ENCODE measurements at regions not wholly inside any gene's neighbourhood (a gene's known extent, or its start where the extent isn't known, plus 50 kb on each side); places are given as distances from the start of the nearest gene placed in this dataset.
"Not testable (repeated sequence)": the region's sequence is repeated elsewhere in the genome, so short reads cannot be mapped to it uniquely, and the experiment has no call there.

DNA sequence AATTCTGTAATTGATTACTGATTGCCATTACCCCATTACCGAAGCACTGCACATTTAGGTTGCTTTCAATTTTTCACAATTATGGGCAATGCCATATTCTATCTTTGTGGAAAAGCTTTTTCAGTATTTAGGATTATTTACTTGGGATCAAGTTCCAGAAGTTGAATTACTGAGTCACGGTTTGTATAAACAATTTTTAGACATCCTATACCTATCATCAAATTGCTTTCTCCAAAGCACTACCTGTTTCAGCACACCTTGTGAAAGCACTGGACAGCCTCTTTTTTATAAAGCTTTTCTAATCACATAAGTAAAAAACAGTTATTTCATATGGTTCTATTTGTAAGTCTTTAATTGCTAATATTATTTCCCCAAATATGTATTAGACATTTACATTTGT lies 221.5 kb upstream of the CAND1 start:
- no peak for DNase-seq

DNA sequence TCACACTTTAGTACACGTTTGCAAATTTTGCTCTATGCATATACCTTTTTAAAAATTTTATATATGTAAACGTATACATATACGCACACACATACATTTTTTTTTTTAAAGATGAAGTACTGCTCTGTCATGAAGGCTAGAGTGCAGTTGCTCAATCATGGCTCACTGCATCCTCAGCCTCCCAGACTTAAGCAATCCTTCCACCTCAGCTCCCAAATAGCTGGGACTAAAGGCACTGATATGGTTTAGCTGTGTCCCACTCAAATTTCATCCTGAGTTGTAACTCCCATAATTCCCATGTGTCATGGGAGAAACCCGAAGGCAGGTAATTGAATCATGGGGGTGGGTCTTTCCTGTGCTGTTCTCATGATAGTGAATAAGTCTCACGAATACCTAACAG lies 220.8 kb upstream of the CAND1 start:
- DNase-seq, result no peak

DNA sequence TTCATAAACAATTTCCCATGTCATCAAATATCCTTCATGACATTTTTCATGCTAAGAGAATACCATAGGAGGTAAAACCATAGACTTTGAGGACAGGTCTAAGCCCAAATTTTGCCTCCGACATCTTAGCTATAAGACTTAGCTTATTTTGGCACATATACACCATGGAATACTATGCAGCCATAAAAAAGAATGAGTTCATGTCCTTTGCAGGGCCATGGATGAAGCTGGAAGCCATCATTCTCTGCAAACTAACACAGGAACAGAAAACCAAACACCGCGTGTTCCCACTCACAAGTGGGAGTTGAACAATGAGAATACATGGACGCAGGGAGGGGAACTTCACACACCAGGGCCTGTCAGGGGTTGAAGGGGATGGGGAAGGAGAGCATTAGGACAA lies 220.0 kb upstream of the CAND1 start:
- not testable (repeated sequence) for DNase-seq

DNA sequence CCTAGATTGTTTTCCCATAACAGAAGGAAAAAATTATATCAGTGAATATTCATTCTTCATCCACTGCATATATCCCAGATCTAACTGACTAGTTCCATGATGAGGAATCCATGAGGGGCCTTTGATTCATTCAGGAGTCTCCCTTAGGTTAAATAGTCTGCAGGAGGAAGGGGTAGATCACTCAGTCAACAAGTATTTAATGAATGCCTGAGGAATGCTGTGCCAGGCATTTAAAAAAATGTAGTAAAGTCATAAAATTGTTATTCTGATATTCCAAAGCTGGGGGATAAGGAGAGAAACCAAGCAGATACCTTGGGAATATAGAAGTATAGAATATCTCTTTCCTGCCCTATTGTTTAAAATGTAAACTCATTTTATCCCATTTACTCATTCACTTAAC lies 216.2 kb upstream of the CAND1 start:
- DNase-seq, result no peak

DNA sequence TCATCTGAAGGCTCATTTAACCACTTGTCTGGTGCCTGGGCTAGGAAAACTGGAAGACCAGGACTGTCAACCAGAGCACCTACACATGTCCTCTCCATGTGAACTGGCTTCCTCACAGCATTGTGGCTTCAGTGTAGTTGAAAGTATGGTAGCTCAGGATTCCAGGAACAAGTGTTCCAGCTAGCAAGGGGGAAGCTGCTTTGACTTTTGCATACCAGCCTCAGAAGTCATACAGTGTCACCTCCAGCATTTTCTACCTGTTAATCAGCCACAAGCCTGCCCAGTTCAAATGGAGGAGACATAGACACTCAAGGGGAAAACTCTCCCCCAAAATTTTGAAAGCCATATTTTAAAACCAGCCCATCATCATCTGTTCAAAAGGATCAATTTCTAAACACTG lies 212.8 kb upstream of the CAND1 start:
- no peak for DNase-seq

DNA sequence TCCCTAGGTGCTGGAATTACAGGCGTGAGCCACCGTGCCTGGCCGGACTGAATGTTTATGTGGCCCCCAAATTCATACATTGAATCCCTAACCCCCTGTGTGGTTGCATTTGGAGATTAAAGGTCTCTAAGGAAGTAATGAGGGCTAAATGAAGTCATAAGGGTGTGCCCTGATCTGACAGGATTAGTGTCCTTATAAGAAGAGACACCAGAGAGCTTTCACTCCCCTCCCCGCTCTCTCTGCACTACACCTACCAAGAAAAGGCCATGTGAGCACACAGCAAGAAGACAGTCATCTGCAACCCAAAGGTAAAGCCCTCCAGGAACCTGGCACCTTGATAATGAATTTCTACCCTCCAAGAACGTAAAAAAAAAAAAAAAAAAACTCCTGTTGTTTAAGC lies 212.1 kb upstream of the CAND1 start:
- no peak for DNase-seq

DNA sequence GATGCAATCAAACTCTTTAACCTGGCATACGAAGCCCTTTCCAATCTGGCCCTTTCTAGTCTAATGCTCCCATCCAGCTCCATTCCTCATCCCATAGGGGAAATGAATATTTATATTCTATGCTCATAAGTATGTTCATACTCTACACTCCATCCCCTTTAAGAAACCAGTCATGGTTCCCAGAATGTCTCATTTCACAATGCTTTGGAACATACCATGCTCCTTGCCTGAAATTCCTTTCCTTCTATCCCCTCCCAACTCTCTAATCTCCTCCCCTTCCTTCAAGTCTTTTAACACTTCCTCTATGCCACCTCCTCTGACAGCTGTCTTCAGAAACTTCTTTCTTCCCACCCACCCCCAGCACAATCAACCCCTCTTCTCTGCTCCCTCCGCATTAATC lies 207.0 kb upstream of the CAND1 start:
- DNase-seq, result no peak

DNA sequence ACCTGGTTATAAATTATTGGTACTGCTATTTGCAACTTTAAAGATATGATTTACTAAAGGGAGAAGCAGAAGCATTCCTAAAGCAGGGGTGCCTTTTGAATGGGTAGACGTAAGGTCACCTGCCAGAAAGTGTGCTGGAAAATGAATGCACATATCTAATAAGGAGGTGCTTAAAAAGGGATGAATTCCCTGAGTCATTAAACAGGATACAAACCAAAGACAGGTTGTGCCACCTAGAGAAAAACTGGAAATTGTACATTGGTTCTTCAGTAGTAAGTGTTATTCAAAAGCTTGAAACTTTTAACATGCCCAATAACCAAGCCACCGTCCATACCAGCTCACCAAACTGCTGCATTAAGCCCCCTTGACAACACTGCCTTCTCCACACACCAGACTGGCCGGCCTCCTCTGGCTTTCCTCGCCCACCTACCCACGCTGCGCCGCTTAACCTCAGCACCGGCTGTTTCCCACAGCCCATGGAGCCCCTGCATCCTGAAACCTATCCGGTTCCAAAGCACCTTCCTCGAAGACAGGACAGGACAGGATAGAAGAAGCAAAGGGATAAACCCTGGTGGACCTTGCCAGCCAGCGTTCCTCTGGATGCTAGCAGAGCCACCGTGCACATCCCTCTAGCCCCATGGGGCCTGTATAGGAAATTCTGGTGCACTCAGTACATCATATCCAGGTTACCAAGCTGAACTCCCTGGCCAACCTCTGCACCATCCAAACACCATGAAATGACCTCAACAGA lies 201.5 kb upstream of the CAND1 start:
- peak in 1 of 6 experiments; percentile 15 for DNase-seq

DNA sequence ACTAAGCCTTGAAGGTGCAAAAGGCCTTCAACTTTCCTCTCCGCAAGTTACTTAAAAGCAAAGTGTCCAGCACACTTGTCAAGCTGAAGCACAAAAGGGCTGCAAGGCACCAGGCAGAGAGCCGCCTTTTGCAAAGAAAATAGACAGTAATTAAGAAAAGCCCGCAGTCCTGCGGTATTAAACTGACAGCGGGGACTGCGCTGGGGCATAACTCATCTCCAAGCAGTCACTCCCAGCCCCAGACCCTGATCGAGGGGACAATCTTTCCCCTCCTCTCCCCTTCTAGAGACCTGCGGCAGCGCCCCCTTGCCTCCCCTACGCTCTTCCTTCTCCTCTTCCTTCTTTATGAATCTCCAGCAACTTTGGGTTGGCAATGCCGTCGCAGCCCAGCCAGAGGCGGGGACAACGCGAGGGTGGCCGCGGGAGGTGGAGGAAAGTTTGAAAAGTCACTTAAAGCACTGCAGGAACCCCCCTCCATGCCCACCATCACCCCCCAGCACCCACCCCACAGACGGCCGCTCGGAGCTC lies 200.9 kb upstream of the CAND1 start:
- DNase-seq, result peak in 2 of 6 experiments; percentile 27 to 43

DNA sequence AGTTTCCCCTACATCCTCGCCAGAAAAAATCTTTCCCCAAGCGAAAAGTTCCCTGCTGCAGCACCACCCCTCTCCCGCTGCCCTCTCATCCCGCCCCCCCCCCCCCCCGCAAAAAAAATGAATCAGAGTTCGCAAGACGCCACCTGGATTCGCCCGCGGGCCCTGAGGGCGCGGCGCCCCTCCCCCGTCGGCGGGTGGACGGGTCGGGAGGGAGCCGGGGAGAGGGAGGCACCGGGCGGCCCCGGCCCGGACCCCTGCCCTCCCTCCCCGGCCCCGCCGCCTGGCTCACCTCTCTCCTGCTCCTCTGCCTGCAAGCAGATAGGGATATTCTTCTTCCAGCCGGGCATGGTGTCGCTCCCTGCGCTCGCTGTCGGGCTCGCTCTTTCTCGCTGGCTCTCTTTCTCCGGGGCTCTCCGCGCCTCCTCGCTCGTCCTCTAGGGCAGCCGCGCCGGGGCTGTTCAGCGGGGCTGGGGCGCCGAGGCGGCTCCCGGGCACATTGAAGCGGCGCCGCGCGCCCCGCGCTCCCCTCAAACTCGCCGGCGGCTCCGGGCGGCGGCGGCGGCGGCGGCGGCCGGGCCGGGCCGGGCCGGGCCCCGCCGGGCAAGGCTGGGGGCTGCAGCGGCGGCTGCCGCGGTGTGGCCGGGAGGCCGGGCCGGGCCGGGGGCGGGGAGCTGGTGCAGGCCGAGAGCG lies 200.3 kb upstream of the CAND1 start:
- peak in 5 of 6 experiments; percentile 3 to 47 (median 30) for DNase-seq

DNA sequence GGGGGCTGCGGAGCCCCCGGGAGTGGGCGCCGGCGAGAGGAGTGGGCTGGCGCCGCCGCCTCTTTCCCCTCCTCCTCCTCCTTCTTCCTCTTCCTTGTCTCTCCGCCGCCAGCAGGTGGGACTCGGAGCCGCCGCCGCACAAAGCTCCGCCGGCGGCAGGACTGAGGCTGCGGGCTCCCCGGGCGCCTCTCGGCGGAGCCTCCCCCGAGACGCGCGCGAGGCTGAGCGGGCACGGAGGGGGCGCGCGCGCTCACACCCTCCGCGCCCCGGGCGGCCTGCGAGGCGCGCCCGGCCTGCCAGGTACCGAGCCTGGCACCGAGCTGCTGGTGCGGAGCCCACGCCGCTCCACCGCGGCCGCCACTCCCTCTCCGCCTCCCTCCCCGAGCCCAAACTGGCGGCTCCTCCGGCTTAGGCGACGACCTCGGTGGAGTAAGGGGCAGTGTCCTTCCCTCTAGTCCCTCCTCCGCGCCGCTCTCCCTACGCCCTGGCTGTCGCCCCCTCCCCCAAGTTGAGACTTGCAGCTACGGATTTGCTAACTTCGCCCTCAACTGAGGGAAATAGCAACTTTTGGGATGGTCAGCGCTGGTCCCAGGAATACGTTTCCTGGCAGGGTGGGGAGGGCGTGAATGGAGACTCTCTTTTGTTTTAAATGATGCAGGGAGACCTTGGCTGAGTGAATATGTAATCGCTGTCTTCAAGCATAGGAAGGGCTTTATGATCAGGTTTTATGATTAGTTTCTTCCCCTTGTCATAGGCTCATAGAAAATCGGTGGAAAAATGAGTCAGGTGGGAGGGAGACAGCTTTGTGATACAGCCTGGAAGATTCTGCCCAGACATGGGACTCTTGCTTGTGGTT lies 199.5 kb upstream of the CAND1 start:
- peak; percentile 6 to 46 (median 24) for DNase-seq

DNA sequence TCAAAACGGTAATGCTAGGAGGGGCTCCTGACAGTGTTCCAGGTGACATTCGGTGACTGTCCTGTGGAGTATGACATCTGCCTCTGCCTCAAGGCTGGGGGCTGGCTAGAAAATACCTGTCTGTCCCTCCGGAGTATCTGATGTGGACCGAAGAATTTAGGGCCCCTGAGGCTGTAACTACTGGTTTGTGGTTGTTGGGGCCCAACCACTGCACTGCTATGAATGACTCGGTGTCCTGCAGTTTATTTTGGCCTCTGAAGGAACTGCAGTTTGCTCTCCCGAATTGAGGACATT lies 198.9 kb upstream of the CAND1 start:
- no peak for DNase-seq

DNA sequence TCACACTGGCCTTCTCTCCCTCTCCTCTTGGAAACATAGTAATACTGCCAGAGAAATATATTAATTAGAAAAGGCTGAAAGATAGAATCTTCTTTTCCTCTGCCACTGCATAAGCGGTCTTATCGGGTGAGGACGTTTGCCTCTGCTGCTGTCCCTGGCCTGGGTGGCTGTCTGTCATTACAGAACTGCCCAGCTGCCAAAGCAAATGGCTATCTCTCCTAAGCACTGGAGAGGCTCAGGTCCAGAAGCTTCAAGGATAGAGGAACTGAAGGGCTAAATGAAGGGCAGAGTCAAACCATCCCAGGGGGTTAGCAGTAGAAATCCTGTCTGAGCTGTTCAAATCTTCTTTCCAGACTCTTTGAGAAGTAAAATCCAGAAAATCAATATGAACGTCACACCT lies 198.6 kb upstream of the CAND1 start:
- no peak for DNase-seq

DNA sequence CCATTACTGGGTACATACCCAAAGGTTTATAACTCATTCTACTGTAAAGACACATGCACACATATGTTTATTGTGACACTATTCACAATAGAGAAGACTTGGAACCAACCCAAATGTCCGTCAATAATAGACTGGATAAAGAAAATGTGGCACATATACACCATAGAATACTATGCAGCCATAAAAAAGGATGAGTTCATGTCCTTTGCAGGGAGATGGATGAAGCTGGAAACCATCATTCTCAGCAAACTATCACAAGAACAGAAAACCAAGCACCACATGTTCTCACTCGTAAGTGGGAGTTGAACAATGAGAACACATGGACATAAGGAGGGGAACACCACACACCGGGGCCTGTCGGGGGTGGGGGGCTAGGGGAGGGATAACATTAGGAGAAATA lies 196.9 kb upstream of the CAND1 start:
- DNase-seq, result not testable (repeated sequence)

DNA sequence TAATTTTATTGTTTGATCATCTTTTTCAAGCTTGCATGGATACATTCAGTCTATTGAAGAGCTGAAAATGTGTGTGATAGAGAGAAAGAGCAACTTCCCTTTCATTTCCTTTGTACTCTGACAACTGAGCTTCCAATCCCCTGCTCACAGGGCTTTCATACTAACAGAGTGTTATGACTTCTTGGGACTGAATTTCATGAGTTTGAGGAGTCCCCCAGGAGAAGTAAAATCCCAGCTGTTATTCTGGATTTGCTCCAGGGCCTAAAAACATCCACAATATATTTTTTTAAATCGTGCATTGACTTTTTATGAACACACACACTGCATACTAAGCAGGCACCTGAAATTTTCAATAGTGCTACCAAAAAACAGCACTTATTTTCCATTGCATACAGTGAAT lies 195.8 kb upstream of the CAND1 start:
- DNase-seq, result no peak

DNA sequence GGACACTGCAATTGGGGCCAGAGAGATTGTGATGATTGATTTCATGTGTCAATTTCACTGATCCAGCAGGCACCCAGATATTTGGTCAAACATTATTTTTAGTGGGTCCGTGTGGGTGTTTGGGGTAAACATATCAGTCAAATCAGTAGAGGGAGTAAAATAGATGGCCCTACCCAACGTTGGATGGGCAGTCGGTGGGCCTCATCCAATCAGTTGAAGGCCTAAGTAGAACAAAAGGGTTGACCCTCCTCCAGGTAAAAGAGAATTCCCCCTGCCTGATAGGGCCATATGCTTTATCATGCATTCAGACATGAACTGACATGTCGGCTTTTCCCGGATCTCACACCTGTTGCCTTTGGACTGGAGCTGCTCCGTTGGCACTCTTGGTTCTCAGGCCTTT lies 195.1 kb upstream of the CAND1 start:
- no peak for DNase-seq

DNA sequence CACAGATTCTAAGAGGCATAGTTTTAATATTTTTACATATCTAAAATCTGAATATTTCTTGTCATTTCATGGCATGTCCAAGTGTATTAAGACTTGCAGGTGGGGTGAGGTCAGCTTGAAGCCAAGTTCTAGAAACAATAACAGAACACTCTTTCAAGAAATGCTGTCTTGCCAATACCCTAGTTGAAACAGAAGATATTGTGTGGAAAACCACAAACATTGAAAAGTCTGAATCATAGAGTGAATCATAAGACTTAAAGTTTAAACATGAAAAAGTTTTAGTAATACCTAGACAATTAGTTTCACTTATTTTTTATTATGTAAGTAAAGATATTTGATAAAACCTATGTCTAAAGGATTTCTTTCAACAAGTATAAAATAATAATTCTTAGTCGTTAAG lies 191.5 kb upstream of the CAND1 start:
- DNase-seq, result no peak

DNA sequence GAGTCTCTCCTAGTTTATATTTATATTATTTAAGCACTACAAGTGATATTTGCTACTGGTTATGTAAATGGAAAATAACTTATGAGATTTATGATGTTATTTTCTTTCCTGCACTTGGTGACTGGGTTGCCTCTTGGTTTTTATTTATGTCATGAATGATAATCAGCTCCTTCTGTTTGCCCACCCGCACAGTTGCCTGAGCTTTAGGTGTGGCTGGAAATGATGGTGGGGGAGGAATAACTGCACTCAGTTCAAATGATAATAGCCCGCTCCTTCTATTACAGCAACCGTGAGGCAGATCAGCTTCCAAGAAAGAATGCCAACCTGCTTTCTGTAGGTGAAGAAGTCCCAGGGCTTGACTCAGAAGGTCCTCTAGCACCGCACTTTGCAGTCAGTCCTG lies 190.2 kb upstream of the CAND1 start:
- DNase-seq, result no peak

DNA sequence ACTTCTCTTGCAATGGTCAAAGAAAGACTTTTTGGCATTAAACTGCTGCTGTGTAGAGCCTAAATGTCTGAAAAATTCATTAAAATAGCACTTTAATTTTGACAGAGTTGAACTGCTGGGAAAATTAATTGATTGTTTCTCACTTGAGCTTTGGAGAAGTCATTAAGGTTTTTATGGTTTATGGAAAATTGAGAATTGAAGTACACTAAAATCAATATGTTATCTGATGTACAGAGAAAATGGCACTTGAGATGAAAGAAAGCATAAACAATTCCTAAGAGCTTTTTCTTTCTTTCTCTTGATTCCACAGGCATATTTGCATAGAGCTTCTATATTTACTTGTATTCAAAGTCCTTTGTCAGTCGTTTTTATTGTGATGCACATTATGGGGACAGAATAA lies 188.5 kb upstream of the CAND1 start:
- DNase-seq, result no peak

DNA sequence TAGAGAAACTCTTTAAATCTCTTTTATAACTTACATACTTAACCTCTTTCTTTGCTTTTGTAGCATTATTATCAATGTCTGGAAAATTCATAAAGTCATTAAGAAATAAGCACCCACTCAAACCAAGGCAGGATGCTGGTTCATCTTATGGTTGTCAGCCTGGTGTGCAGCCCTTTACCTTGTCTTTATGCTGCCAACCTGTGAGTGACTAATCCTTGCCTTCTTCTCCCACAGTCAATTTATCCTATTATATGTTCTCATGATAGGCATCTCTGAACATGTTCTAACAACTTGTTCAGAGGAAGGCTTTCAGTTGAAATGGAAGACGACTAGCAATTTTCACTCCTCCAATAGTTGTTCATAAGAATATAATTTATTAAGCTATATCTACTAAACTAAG lies 186.9 kb upstream of the CAND1 start:
- DNase-seq, result no peak

DNA sequence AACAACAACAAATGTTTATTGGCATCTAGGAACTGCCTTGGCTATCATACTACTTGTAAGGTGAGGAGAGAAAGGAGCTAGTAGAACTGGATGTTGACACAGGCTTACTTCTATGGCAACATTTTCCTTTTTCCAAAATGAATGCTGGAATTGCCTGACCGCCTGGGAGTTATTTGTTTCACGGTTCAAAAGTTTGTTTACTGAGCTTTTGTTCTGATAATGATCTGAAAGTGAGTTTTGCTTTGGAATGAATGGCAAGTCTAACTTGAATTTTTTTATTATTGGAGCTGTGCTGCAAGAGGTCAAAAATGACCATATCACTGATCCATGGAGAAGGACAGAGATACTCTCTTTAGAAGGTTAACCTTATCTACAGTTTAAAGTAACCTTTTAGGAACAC lies 183.5 kb upstream of the CAND1 start:
- DNase-seq, result no peak

DNA sequence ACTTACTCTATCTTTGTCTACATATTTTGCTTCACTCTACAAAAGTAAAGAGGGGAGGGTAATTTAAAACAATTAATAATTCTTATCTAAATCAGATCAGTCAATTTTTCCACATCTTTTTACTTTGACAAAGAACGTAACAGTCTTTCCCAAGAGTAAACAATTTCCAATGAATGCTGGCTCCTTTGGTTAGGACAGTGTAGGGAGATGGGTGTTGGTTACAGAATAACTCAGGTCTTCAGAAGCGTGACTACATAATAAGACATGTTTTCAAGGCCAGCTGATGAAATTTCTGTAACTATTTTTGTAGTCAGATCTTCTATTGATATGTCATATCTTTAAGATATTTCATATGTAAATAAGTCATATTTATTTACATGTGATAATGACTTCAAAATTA lies 183.0 kb upstream of the CAND1 start:
- DNase-seq, result no peak

DNA sequence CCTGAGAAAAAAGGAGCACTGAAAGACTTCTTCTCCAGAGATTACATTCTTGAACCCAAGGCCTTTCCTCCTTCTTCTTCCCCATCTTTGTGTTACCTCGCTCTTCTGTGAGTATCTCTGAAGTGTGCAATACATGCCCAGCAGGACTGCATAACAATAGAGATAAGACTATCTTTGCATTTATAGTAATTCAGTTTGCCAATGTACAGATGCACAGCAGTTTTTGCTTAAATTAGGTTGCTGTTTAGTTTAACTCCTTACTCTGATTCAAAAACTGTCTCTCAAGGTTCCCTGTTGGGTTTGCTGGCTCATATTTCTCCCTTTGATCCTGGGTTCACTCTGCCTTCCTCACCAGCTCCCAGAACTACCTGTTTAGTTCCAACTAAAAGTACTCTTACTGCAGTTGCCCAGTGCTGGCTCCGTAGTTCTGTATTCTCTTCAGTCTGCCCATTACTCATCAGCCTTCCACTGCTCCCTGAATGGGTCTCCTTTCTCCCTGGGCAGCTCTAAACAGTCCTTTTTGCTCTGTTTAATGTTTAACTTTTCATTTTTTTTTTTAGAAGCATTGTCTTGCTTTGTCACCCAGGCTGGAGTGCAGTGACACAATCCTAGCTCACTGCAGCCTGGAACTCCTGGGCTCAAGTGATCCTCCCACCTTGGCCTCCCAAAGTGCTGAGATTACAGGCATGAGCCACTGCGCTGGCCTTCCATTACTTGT lies 180.6 kb upstream of the CAND1 start:
- DNase-seq, result no peak

Data from stimulated activated naive CD4-positive, alpha-beta T cell (primary cell).